Left lung (tissue), 4 donors: ENCODE measurements at regions not wholly inside any gene's neighbourhood (a gene's known extent, or its start where the extent isn't known, plus 50 kb on each side); places are given as distances from the start of the nearest gene placed in this dataset.

Experiments used
- ATAC-seq: fragments of 200-7000 bp; cut with Tn5 transposase; one replicate; pipeline ENCODE4 v1.9.1; 2020; ENCODE audit warnings: moderate library complexity
- DNase-seq, 4 donors: peaks; one replicate each; pipeline ENCODE4 v3.0.0-alpha.2; 2013 to 2020
- H3K27ac ChIP-seq, 2 donors: fragments of 200-600 bp; sonication (generic) in 1 of 2; one replicate each; pipeline versions ENCODE4 v1.5.0 to v1.8.0; 2020 to 2021
- H3K27me3 ChIP-seq, 2 donors: fragments of 200-600 bp; sonication (generic) in 1 of 2; one replicate each; pipeline versions ENCODE4 v1.5.0 to v1.8.0; 2020 to 2021
- H3K36me3 ChIP-seq, 2 donors: fragments of 200-600 bp; sonication (generic) in 1 of 2; one replicate each; pipeline versions ENCODE4 v1.5.0 to v1.8.0; 2020 to 2021
- H3K4me1 ChIP-seq, 2 donors: fragments of 200-600 bp; one replicate each; pipeline ENCODE4 v1.8.0; 2021
- H3K4me3 ChIP-seq, 2 donors: fragments of 200-600 bp; sonication (generic) in 1 of 2; one replicate each; pipeline versions ENCODE4 v1.5.0 to v1.8.0; 2020 to 2021; ENCODE audit warnings: mild to moderate bottlenecking in 1 of 2
- H3K9me3 ChIP-seq, 2 donors: fragments of 200-600 bp; sonication (generic) in 1 of 2; one replicate each; pipeline versions ENCODE4 v1.5.0 to v1.8.0; 2020 to 2021
- CTCF ChIP-seq, 2 donors: fragments of 200-600 bp; sonication (generic) in 1 of 2; IDR thresholded peaks; one replicate each; pipeline versions ENCODE4 v1.5.0 to v1.8.0; 2021; ENCODE audit warnings: antibody characterized with exemption in 2 of 2
- intact Hi-C, 2 donors: fragments of 100-400 bp; cut with DNase I; formaldehyde crosslinking; loops; one replicate each; pipeline versions ENCODE4 v1.11.2 to v1.14.2; 2022
- donor health status: DM: no; HTN: yes; CAD: no.
- donor health status: DM: no; HTN: no; CAD: no.

GRCh38 chr5:9801908-9802307 is 171.8 kb upstream of the TAS2R1 start:
- no peak for ATAC-seq
- no peaks in the 10 kb centered on the region for H3K36me3 ChIP-seq
- intact Hi-C loops: no loop called here

GRCh38 chr5:9799606-9800005 is 169.5 kb upstream of the TAS2R1 start:
- DNase-seq: peak in 2 of 4 donors; percentile 42 to 55
- no peak overlapping the region for H3K4me3 ChIP-seq
- no peaks in the 10 kb centered on the region for H3K4me1 ChIP-seq
- ATAC-seq: no peak
- TF ChIP-seq CTCF (IDR thresholded peaks at IDR 0.05): no peak
- H3K27ac ChIP-seq: no peak overlapping the region
- peaks cover 0 to 2% of the 10 kb centered on the region in 2 donors for H3K9me3 ChIP-seq
- no peaks in the 10 kb centered on the region for H3K36me3 ChIP-seq
- intact Hi-C loops: no loop called here
- no peaks in the 10 kb centered on the region for H3K27me3 ChIP-seq

More at GRCh38 chr5:9801908-9802307, 171.8 kb upstream of the TAS2R1 start:
- Histone ChIP-seq H3K4me3 (no peak overlapping the region), H3K27ac (no peak overlapping the region), H3K27me3 (no peaks in the 10 kb centered on the region), H3K9me3 (peaks cover 0 to 11% of the 10 kb centered on the region in 2 donors), H3K4me1 (no peaks in the 10 kb centered on the region)
- DNase-seq: no peak
- no peak for TF ChIP-seq CTCF (IDR thresholded peaks at IDR 0.05)

GRCh38 chr5:9790276-9790675 is 160.1 kb upstream of the TAS2R1 start:
- no peak overlapping the region for H3K27ac ChIP-seq
- no peaks in the 10 kb centered on the region for H3K36me3 ChIP-seq
- H3K9me3 ChIP-seq: no peaks in the 10 kb centered on the region
- no peaks in the 10 kb centered on the region for H3K27me3 ChIP-seq
- no peaks in the 10 kb centered on the region for H3K4me1 ChIP-seq
- intact Hi-C loops: no loop called here
- no peak for ATAC-seq
- DNase-seq: no peak
- TF ChIP-seq CTCF (IDR thresholded peaks at IDR 0.05): no peak
- no peak overlapping the region for H3K4me3 ChIP-seq

- intact Hi-C loops: no loop called here
- ATAC-seq: no peak
Observed at GRCh38 chr5:9789777-9790176, 159.6 kb upstream of the TAS2R1 start.

GRCh38 chr5:9787861-9788600 is 157.9 kb upstream of the TAS2R1 start:
- Histone ChIP-seq H3K9me3 (no peaks in the 10 kb centered on the region), H3K4me1 (no peaks in the 10 kb centered on the region), H3K27ac (no peak overlapping the region), H3K27me3 (no peaks in the 10 kb centered on the region), H3K4me3 (no peak overlapping the region), H3K36me3 (no peaks in the 10 kb centered on the region)
- DNase-seq (peak in 2 of 4 donors; percentile 36 to 68), ATAC-seq (no peak)
- intact Hi-C loops: no loop called here
- TF ChIP-seq CTCF (IDR thresholded peaks at IDR 0.05): no peak

More at GRCh38 chr5:9789777-9790176, 159.6 kb upstream of the TAS2R1 start:
- no peak overlapping the region for H3K4me3 ChIP-seq
- H3K4me1 ChIP-seq: no peaks in the 10 kb centered on the region
- DNase-seq: no peak
- no peak overlapping the region for H3K27ac ChIP-seq
- H3K36me3 ChIP-seq: no peaks in the 10 kb centered on the region
- H3K27me3 ChIP-seq: no peaks in the 10 kb centered on the region
- TF ChIP-seq CTCF (IDR thresholded peaks at IDR 0.05): no peak
- H3K9me3 ChIP-seq: no peaks in the 10 kb centered on the region
